ENCODE measurements at regions not wholly inside any gene's neighbourhood (a gene's known extent, or its start where the extent isn't known, plus 50 kb on each side); places are given as distances from the start of the nearest gene placed in this dataset.

- no peak for DNase-seq
Measured at GRCh38 chr15:70488941-70489848, 274.2 kb downstream of the UACA start.

GRCh38 chr15:70488002-70488605 lies 275.3 kb downstream of the UACA start:
- DNase-seq, result peak; percentile 31 to 66 (median 34)

GRCh38 chr15:70487387-70487740 lies 276.0 kb downstream of the UACA start:
- no peak for DNase-seq

GRCh38 chr15:70486451-70487386 lies 276.6 kb downstream of the UACA start:
- no peak for DNase-seq

GRCh38 chr15:70486012-70486411 lies 277.3 kb downstream of the UACA start:
- no peak for DNase-seq

- no peak for DNase-seq
Measured at GRCh38 chr15:70484993-70485392, 278.4 kb downstream of the UACA start.

GRCh38 chr15:70483513-70483912 lies 279.8 kb downstream of the UACA start:
- DNase-seq, result no peak

GRCh38 chr15:70480196-70480856 lies 283.0 kb downstream of the UACA start:
- no peak for DNase-seq

- no peak for DNase-seq
Measured at GRCh38 chr15:70479785-70480184, 283.6 kb downstream of the UACA start.

GRCh38 chr15:70479056-70479455 lies 284.3 kb downstream of the UACA start:
- DNase-seq, result no peak

- DNase-seq, result no peak
Measured at GRCh38 chr15:70478251-70478990, 284.9 kb downstream of the UACA start.

- DNase-seq, result no peak
Measured at GRCh38 chr15:70477750-70478250, 285.6 kb downstream of the UACA start.

GRCh38 chr15:70476441-70476840 lies 286.9 kb downstream of the UACA start:
- DNase-seq, result no peak

- no peak for DNase-seq
Measured at GRCh38 chr15:70475921-70476320, 287.4 kb downstream of the UACA start.

- DNase-seq, result no peak
Measured at GRCh38 chr15:70475407-70475781, 288.0 kb downstream of the UACA start.

GRCh38 chr15:70474471-70475406 lies 288.6 kb downstream of the UACA start:
- no peak for DNase-seq

- no peak for DNase-seq
Measured at GRCh38 chr15:70473581-70474370, 289.6 kb downstream of the UACA start.

GRCh38 chr15:70471517-70471916 lies 291.8 kb downstream of the UACA start:
- DNase-seq, result no peak

GRCh38 chr15:70470556-70471191 lies 292.7 kb downstream of the UACA start:
- DNase-seq, result no peak

All from activated CD4-positive, CD25-positive, alpha-beta regulatory T cell (primary cell).